H9 (cell line): ENCODE measurements at regions not wholly inside any gene's neighbourhood (a gene's known extent, or its start where the extent isn't known, plus 50 kb on each side); places are given as distances from the start of the nearest gene placed in this dataset.

Source experiments
- DNase-seq: peaks from one replicate; pipeline ENCODE4 v3.0.0-alpha.2; 2017
- H2AFZ ChIP-seq: one replicate; pipeline ENCODE4 v1.6.1; 2013; ENCODE audit warnings: mild to moderate bottlenecking, low read length, control low read depth, moderate library complexity
- H2AK5ac ChIP-seq: 2 replicates; pipeline ENCODE4 v1.6.1; 2013; ENCODE audit warnings: low read length, control low read depth, mixed read lengths; ENCODE audit not compliant: insufficient read length
- H2BK120ac ChIP-seq: one replicate; pipeline ENCODE4 v1.6.1; 2013; ENCODE audit warnings: low read depth, mild to moderate bottlenecking, low read length, control low read depth, inconsistent platforms; ENCODE audit not compliant: poor library complexity, severe bottlenecking
- H2BK12ac ChIP-seq: 2 replicates; pipeline ENCODE4 v1.6.1; 2013; ENCODE audit warnings: low read length, control low read depth, mixed read lengths, low read depth; ENCODE audit not compliant: insufficient read length
- H2BK15ac ChIP-seq: 2 replicates; pipeline ENCODE4 v1.6.1; 2013; ENCODE audit warnings: low read depth, low read length, control low read depth
- H2BK20ac ChIP-seq: one replicate; pipeline ENCODE4 v1.6.1; 2013; ENCODE audit warnings: low read depth, mild to moderate bottlenecking, low read length, control low read depth, inconsistent platforms; ENCODE audit not compliant: poor library complexity, severe bottlenecking
- H2BK5ac ChIP-seq: 2 replicates; pipeline ENCODE4 v1.6.1; 2013; ENCODE audit warnings: low read length, control low read depth, mixed read lengths; ENCODE audit not compliant: insufficient read length
- H3K14ac ChIP-seq: 2 replicates; pipeline ENCODE4 v1.6.1; 2013; ENCODE audit warnings: low read length, control low read depth; ENCODE audit not compliant: insufficient read depth
- H3K18ac ChIP-seq: 2 replicates; pipeline ENCODE4 v1.6.1; 2013; ENCODE audit warnings: low read depth, mild to moderate bottlenecking, mixed read lengths, low read length, control low read depth; ENCODE audit not compliant: insufficient read length
- H3K23ac ChIP-seq: 2 replicates; pipeline ENCODE4 v1.6.1; 2013; ENCODE audit warnings: low read length, control low read depth, mixed read lengths, low read depth; ENCODE audit not compliant: insufficient read length
- H3K23me2 ChIP-seq: 2 replicates; pipeline ENCODE4 v1.6.1; 2013; ENCODE audit warnings: low read depth, mild to moderate bottlenecking, mixed read lengths, low read length, control low read depth; ENCODE audit not compliant: insufficient read length, poor library complexity, severe bottlenecking
- H3K27ac ChIP-seq: 2 replicates; pipeline ENCODE4 v1.5.1; 2013; ENCODE audit warnings: low read length, control low read depth, mixed read lengths, low read depth; ENCODE audit not compliant: insufficient read length
- H3K27me3 ChIP-seq: 2 replicates; pipeline ENCODE4 v1.6.1; 2013; ENCODE audit warnings: low read length, control low read depth, inconsistent platforms; ENCODE audit not compliant: insufficient read depth
- H3K4ac ChIP-seq: 2 replicates; pipeline ENCODE4 v1.6.1; 2013; ENCODE audit warnings: low read depth, mild to moderate bottlenecking, control low read depth, inconsistent platforms, low read length, moderate library complexity
- H3K4me1 ChIP-seq: 2 replicates; pipeline ENCODE4 v1.6.1; 2013; ENCODE audit warnings: low read length, control low read depth, inconsistent platforms; ENCODE audit not compliant: insufficient read depth
- H3K4me2 ChIP-seq: 2 replicates; pipeline ENCODE4 v1.6.1; 2013; ENCODE audit warnings: low read length, control low read depth, mixed read lengths; ENCODE audit not compliant: insufficient read length, insufficient read depth
- H3K56ac ChIP-seq: 2 replicates; pipeline ENCODE4 v1.6.1; 2013; ENCODE audit warnings: low read depth, mild to moderate bottlenecking, mixed read lengths, low read length, control low read depth; ENCODE audit not compliant: insufficient read length
- H3K79me1 ChIP-seq: 2 replicates; pipeline ENCODE4 v1.6.1; 2013; ENCODE audit warnings: low read depth, mild to moderate bottlenecking, moderate library complexity, low read length, control low read depth, inconsistent platforms; ENCODE audit not compliant: insufficient read depth, poor library complexity, severe bottlenecking
- H3K79me2 ChIP-seq: 2 replicates; pipeline ENCODE4 v1.6.1; 2013; ENCODE audit warnings: low read length, control low read depth, inconsistent platforms; ENCODE audit not compliant: insufficient read depth
- H3K9ac ChIP-seq: 2 replicates; pipeline ENCODE4 v1.6.1; 2013; ENCODE audit warnings: low read length, control low read depth, mixed read lengths; ENCODE audit not compliant: insufficient read length; ENCODE audit errors: extremely low read depth
- H3K9me3 ChIP-seq: one replicate; pipeline ENCODE4 v1.6.1; 2013; ENCODE audit warnings: low read depth, low read length, inconsistent platforms; ENCODE audit not compliant: control insufficient read depth
- H3T11ph ChIP-seq: one replicate; pipeline ENCODE4 v1.6.1; 2013; ENCODE audit warnings: mild to moderate bottlenecking, low read length, control low read depth, inconsistent platforms
- H4K20me1 ChIP-seq: one replicate; pipeline ENCODE4 v1.6.1; 2013; ENCODE audit not compliant: control insufficient read depth, insufficient read length, insufficient read depth
- H4K5ac ChIP-seq: 2 replicates; pipeline ENCODE4 v1.6.1; 2013; ENCODE audit warnings: low read depth, mild to moderate bottlenecking, mixed read lengths, low read length, control low read depth; ENCODE audit not compliant: insufficient read length
- H4K8ac ChIP-seq: replicated peaks from 2 replicates; pipeline ENCODE4 v1.6.1; 2013; ENCODE audit warnings: low read length, control low read depth, mixed read lengths, low read depth; ENCODE audit not compliant: insufficient read length
- H4K91ac ChIP-seq: 2 replicates; pipeline ENCODE4 v1.6.1; 2013; ENCODE audit warnings: low read depth, mild to moderate bottlenecking, moderate library complexity, mixed read lengths, low read length, control low read depth; ENCODE audit not compliant: insufficient read length
- H3K27ac Mint-ChIP-seq, 3 experiments: 2 replicates in 2 of 3; 3 replicates in 1 of 3; pipeline ENCODE4 v1.8.0; 2020 to 2021; ENCODE audit warnings: mixed read lengths in 3 of 3, mild to moderate bottlenecking in 1 of 3, moderate library complexity in 1 of 3
- H3K27me3 Mint-ChIP-seq: 2 replicates; pipeline ENCODE4 v1.8.0; 2021; ENCODE audit warnings: low read depth, mild to moderate bottlenecking, moderate library complexity, mixed read lengths
- H3K36me3 Mint-ChIP-seq, 3 experiments: 2 replicates in 2 of 3; 3 replicates in 1 of 3; pipeline ENCODE4 v1.8.0; 2020 to 2021; ENCODE audit warnings: low read depth in 3 of 3, mixed read lengths in 3 of 3; ENCODE audit not compliant: insufficient read depth in 1 of 3
- H3K4me1 Mint-ChIP-seq, 2 experiments: 2 replicates each; pipeline ENCODE4 v1.8.0; 2020; ENCODE audit warnings: mixed read lengths in 2 of 2
- H3K4me3 Mint-ChIP-seq, 2 experiments: 2 replicates in 1 of 2; 3 replicates in 1 of 2; pipeline ENCODE4 v1.8.0; 2020 to 2021; ENCODE audit warnings: mild to moderate bottlenecking in 2 of 2, mixed read lengths in 2 of 2, moderate library complexity in 1 of 2
- H3K9me3 Mint-ChIP-seq, 2 experiments: 2 replicates in 1 of 2; 3 replicates in 1 of 2; pipeline ENCODE4 v1.8.0; 2020; ENCODE audit warnings: mild to moderate bottlenecking in 2 of 2, mixed read lengths in 2 of 2, moderate library complexity in 1 of 2
- CTCF ChIP-seq: fragments of 200-600 bp; sonication (generic); conservative IDR thresholded peaks from 3 replicates; pipeline ENCODE4 v1.8.0; 2021; ENCODE audit warnings: antibody characterized with exemption, mild to moderate bottlenecking
- WGBS: extraction: QIAGEN DNeasy Blood & Tissue Kit; methylation state at CpG from one replicate; pipeline ENCODE4 v1.1.7; 2013; ENCODE audit warnings: missing lambda C conversion rate, low lambda C conversion rate, mixed read lengths; ENCODE audit not compliant: insufficient read length; ENCODE audit errors: extremely low coverage; 5-methylcytosine and 5-hydroxymethylcytosine counted together

GRCh38 chr7:53611043-53611442 is 575.6 kb downstream of the POM121L12 start:
- Histone ChIP-seq H3K9ac (no peak overlapping the region), H2BK120ac (no peak overlapping the region), H3K14ac (no peak overlapping the region), H3K4ac (no peak overlapping the region), H3K56ac (no peak overlapping the region), H3K4me2 (no peak overlapping the region), H2BK15ac (no peak overlapping the region), H2AK5ac (no peak overlapping the region), H3K9me3 (no peaks in the 10 kb centered on the region), H3K23ac (no peak overlapping the region), H3K79me2 (no peaks in the 10 kb centered on the region), H4K91ac (no peak overlapping the region), H3K79me1 (no peaks in the 10 kb centered on the region), H2BK12ac (no peak overlapping the region), H3K27ac (no peak overlapping the region), H4K8ac (no peak overlapping the region), H3K18ac (no peak overlapping the region), H2BK5ac (no peak overlapping the region), H2BK20ac (no peak overlapping the region), H3K23me2 (no peaks in the 10 kb centered on the region), H4K20me1 (no peaks in the 10 kb centered on the region), H3K27me3 (no peaks in the 10 kb centered on the region), H4K5ac (no peak overlapping the region), H2AFZ (no peak overlapping the region), H3K4me1 (no peaks in the 10 kb centered on the region), H3T11ph (no peak overlapping the region)
- no CpG with 5 or more reads among the region's 3 CpGs for WGBS
- no peak overlapping the region for H3K27ac Mint-ChIP-seq
- no peak for TF ChIP-seq CTCF
- H3K4me1 Mint-ChIP-seq = peaks cover 8 to 9% of the 10 kb centered on the region in 2 experiments
- no peaks in the 10 kb centered on the region for H3K36me3 Mint-ChIP-seq
- H3K9me3 Mint-ChIP-seq = no peaks in the 10 kb centered on the region
- H3K27me3 Mint-ChIP-seq = no peaks in the 10 kb centered on the region
- DNase-seq = no peak
- H3K4me3 Mint-ChIP-seq = no peak overlapping the region
